IPS-NIHi11 (cell line): ENCODE measurements at regions not wholly inside any gene's neighbourhood (a gene's known extent, or its start where the extent isn't known, plus 50 kb on each side); places are given as distances from the start of the nearest gene placed in this dataset.
"Not testable (repeated sequence)": the region's sequence is repeated elsewhere in the genome, so short reads cannot be mapped to it uniquely, and the experiment has no call there.

Experiments
- DNase-seq: peaks from one replicate; pipeline ENCODE4 v3.0.0; 2012; ENCODE audit warnings: mixed read lengths, low spot score

DNA sequence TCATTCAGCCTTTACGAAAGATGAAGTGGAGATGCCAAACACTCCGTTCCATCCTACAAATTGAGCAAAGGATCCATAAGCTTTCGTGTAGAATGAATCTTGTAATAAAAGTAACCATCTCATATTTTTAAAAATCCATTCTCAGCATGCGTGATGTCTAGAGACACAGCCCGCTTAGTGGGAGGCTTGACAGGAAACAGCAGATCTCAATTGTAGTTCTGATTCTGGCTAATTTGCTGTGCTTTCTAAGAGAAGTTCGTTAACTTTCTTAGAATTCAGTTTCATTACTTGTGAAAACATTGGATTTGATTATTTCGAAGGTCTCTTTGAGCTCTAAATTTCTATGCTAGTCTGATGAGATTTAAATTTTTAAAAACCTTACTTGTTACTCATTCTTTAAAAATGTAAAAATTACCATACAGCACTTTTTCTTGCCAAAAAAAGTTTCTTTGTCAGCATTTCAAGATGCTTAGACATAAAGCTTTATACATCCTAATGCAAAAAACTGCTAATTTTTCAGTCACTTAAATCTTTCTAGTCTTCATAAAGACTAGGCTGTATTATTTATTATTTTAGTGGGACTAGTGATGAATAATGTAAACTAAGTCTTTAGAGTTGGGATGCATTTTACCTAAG, 66.9 kb upstream of the NEIL3 start:
- DNase-seq = no peak

DNA sequence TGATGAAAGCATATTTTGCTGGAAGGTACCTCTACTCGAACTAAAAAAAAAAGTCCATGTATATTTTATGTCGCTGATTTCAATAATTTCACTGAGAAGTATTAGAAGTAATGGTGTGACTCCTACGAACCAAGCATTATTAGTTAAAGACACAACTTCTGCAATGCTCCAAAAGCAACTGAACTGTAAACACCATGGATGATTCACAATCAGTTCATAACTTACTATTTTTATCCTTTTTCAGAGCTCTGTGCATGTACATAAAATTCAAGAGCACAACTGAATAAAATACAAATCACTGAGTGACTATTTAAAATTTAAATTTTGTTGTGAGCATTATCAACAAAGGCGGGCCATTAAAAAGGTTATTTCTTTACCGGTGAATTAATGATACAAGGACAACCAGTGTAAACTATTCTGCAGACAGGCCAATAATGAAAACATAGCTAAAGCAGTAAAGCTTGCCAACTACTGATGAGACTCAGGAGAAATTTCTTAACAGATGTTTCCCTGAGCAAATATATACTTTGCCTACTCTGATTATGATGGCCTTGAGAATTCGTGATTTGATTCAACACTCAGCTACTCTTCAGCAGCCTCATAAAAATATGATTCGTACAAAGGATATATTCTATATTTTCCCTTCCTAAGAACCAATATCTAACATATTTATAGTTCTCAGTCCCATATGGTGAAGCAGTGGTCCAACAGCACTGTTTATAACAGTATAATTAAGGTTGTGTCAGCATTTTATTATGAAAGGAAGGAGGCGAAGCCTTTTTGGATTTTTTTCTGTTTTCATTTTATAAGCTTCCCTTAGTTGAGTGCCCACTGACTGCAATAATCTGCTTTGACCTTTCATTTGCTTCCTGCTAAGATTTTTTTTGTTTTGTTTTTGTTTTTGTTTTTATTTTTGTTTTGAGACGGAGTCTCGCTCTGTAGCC, 62.8 kb upstream of the NEIL3 start:
- no peak for DNase-seq

DNA sequence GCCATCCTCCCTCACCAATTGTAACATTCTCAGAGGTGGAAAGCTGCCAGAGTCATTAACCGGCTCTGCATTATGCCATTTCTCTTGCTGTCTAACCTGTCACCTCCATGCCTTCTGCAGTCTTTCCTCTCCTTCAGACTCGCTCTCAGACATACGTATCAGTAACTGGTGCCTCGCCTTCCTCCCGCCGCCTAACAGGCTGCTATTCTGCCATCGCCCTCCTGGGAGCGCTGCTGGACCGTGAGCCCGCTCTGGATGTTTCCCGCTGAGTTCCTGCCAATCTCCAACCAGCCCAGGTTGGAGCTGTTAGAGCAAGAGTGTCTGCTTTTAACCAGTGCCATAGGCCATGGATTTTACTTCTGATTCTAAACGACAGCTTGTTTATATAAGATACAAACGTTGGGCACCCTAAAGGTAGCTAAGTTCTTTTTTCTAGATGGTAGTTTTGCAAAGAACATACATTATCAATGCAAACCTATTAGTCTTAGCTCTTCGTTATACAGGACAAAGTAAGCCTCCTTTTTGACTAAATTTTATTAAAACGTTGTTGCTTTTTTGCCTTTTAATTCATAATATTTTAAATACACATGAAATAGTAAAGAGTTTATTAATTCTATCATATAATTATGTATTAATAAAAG, 59.5 kb upstream of the NEIL3 start:
- DNase-seq = peak; percentile 83

DNA sequence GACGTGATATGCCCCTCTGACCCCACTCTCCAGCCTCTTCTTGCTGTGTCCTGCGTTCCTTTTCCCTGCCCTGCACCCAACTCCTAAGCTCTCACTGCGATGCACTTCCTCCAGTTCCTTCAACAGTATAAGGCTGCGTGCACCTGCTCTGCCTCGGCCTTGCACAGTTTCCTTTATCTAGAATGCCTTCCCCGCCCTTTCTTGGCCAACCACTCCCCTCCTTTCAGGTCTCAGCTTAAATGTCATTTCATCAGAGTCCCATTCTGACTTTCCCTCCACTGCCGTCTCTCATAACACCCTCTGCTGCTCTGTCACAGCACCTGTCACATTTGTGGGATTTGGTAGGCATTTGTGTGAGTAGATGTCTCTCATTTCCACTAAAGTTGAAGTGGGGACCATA, 58.4 kb upstream of the NEIL3 start:
- DNase-seq = no peak

DNA sequence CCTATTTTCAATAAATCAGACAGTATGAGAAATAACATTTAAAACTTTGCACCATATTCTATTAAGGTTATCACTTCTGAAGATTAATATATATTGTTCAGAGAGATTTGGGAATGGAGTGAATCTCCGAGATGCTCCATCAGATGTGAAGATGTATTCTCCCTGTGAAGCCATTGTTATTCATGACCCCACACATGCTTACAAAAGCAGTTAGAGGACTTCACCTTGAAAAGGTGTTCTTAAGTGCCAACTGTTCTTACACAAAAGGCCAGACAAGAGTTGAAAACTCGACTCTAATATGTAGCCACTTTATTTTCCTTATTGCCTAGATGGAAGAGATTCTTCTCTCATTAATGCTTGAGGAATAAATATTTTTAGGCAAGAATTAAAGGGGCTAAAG, 54.3 kb upstream of the NEIL3 start:
- DNase-seq = no peak

DNA sequence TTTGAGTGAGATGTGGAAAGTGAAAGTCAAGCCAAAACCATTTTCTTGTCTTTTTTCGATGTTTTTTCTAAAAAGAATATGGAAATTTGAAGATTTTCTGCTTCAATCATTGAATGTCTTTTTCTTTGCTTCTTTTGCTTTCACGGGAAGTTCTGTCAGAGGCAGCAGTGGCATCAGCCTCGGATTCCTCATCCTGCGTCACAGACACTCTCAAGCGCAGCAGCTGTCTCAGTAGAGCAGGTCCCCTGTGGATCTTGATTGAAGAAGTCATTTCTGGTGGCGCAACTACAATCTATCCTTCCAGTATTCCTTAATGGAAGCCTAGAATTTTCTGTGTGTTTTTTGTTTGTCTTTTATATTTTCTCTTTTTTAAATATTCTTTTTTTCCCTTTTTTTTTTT, 52.7 kb upstream of the NEIL3 start:
- no peak for DNase-seq

DNA sequence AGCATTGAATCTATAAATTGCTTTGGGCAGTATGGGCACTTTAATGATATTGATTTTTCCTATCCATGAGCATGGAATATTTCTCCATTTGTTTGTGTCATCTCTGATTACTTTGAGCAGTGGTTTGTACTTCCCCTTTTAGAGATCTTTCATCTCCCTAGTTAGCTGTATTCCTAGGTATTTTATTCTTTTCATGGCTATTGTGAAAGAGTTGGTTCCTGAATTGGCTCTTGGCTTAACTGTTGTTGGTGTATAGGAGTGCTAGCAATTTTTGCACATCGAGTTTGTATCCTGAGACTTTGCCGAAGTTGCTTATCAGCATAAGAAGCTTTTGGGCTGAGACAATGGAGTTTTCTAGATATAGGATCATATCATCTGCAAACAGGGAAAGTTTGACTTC, 50.2 kb upstream of the NEIL3 start:
- DNase-seq = not testable (repeated sequence)
